ENCODE measurements at regions not wholly inside any gene's neighbourhood (a gene's known extent, or its start where the extent isn't known, plus 50 kb on each side); places are given as distances from the start of the nearest gene placed in this dataset.

DNA sequence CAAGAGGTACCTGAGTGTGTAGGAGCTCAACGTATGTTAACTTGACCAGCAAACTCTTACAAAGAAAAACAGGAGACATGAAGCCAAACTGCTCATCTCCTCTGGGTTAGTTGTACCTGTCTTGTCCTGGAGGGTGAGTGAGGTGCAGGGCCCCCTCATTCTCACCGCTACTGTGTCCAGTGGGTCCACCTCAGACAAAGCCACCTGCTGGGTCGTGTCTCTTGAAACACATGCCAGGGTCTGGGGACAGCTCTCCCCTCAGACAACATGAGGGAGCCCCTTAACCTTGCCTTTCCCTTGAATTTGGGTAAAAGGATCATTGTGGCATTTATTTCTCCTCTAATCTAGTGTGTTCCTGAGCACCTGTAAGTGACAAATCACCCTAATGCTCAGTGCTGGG is 185.6 kb downstream of the TLE3 start:
- Histone ChIP-seq H3K27ac (ENCODE audit: low read length) (no peak overlapping the region), H3K36me3 (ENCODE audit: control insufficient read depth, insufficient read depth, low read length) (no peaks in the 10 kb centered on the region), H3K4me1 (ENCODE audit: control insufficient read depth, insufficient read depth, low read length) (no peaks in the 10 kb centered on the region), H3K4me3 (ENCODE audit: low read depth in 2 of 2, low read length in 2 of 2) (no peak overlapping the region), H3K9me3 (ENCODE audit: control insufficient read depth, insufficient read depth, low read depth, low read length) (no peaks in the 10 kb centered on the region), H3K27me3 (ENCODE audit: control insufficient read depth, insufficient read depth, low read length) (no peaks in the 10 kb centered on the region)
- no peak for ATAC-seq
- POLR2A ChIA-PET, result no interaction called here
- DNase-seq (ENCODE audit: low read depth, low spot score), result no peak
- in situ Hi-C loops (cut with HindIII; ENCODE audit: low pct_unique_long_range_greater_than_20kb, low sequenced_read_pairs), result no loop called here
- CTCF ChIA-PET, result no interaction called here
- BruUV-seq (replicated peaks), result no TSS peak
- TF ChIP-seq, protein P1, sequence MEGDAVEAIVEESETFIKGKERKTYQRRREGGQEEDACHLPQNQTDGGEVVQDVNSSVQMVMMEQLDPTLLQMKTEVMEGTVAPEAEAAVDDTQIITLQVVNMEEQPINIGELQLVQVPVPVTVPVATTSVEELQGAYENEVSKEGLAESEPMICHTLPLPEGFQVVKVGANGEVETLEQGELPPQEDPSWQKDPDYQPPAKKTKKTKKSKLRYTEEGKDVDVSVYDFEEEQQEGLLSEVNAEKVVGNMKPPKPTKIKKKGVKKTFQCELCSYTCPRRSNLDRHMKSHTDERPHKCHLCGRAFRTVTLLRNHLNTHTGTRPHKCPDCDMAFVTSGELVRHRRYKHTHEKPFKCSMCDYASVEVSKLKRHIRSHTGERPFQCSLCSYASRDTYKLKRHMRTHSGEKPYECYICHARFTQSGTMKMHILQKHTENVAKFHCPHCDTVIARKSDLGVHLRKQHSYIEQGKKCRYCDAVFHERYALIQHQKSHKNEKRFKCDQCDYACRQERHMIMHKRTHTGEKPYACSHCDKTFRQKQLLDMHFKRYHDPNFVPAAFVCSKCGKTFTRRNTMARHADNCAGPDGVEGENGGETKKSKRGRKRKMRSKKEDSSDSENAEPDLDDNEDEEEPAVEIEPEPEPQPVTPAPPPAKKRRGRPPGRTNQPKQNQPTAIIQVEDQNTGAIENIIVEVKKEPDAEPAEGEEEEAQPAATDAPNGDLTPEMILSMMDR (IDR thresholded peaks at IDR 0.05), result no peak
- no peak for TF ChIP-seq POLR2AphosphoS5 (IDR thresholded peaks at IDR 0.05; ENCODE audit: low read depth, low read length)
- no peak for TF ChIP-seq TCF7L2 (IDR thresholded peaks at IDR 0.05; ENCODE audit: low read depth, low read length)
- no peak for TF ChIP-seq SIN3A (IDR thresholded peaks at IDR 0.05; ENCODE audit: borderline replicate concordance, insufficient read depth, low read depth, low read length)
- intact Hi-C loops (cut with micrococcal nuclease; ENCODE audit: unreplicated experiment), result no loop called here

DNA sequence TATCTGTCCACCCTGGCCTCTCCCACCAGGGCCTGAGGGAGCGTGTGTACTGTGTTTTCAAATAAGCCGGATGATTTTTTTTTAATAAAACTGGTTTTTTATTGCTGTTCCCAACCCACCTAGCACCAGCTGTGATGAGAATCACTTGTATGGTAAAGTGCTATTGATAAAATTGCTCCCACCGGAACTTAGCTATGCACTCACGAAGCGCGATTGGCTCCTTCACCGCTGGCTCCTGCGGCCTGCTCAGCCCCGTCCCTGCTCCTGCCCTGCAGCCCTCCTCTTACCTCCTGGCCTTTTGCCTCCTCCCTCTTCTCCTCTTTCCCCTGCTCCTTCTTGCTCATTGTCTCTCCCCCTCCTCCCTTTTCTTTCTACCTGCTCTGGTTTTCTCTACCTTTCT is 183.7 kb downstream of the TLE3 start:
- BruUV-seq (replicated peaks), result no TSS peak
- intact Hi-C loops (cut with micrococcal nuclease; ENCODE audit: unreplicated experiment) (no loop called here), in situ Hi-C loops (cut with HindIII; ENCODE audit: low pct_unique_long_range_greater_than_20kb, low sequenced_read_pairs) (no loop called here)
- ChIA-PET CTCF (no interaction called here), POLR2A (no interaction called here)
- Histone ChIP-seq H3K4me1 (ENCODE audit: control insufficient read depth, insufficient read depth, low read length) (no peaks in the 10 kb centered on the region), H3K36me3 (ENCODE audit: control insufficient read depth, insufficient read depth, low read length) (no peaks in the 10 kb centered on the region), H3K27ac (ENCODE audit: low read length) (no peak overlapping the region), H3K4me3 (ENCODE audit: low read depth in 2 of 2, low read length in 2 of 2) (no peak overlapping the region), H3K9me3 (ENCODE audit: control insufficient read depth, insufficient read depth, low read depth, low read length) (no peaks in the 10 kb centered on the region), H3K27me3 (ENCODE audit: control insufficient read depth, insufficient read depth, low read length) (no peaks in the 10 kb centered on the region)
- DNase-seq (ENCODE audit: low read depth, low spot score) (no peak), ATAC-seq (no peak)
- TF ChIP-seq, protein P2, sequence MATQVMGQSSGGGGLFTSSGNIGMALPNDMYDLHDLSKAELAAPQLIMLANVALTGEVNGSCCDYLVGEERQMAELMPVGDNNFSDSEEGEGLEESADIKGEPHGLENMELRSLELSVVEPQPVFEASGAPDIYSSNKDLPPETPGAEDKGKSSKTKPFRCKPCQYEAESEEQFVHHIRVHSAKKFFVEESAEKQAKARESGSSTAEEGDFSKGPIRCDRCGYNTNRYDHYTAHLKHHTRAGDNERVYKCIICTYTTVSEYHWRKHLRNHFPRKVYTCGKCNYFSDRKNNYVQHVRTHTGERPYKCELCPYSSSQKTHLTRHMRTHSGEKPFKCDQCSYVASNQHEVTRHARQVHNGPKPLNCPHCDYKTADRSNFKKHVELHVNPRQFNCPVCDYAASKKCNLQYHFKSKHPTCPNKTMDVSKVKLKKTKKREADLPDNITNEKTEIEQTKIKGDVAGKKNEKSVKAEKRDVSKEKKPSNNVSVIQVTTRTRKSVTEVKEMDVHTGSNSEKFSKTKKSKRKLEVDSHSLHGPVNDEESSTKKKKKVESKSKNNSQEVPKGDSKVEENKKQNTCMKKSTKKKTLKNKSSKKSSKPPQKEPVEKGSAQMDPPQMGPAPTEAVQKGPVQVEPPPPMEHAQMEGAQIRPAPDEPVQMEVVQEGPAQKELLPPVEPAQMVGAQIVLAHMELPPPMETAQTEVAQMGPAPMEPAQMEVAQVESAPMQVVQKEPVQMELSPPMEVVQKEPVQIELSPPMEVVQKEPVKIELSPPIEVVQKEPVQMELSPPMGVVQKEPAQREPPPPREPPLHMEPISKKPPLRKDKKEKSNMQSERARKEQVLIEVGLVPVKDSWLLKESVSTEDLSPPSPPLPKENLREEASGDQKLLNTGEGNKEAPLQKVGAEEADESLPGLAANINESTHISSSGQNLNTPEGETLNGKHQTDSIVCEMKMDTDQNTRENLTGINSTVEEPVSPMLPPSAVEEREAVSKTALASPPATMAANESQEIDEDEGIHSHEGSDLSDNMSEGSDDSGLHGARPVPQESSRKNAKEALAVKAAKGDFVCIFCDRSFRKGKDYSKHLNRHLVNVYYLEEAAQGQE (IDR thresholded peaks at IDR 0.05; ENCODE audit: insufficient read depth in 1 of 2, low read depth in 2 of 2, low read length in 1 of 2), result no peak
- TF ChIP-seq SIN3A (IDR thresholded peaks at IDR 0.05; ENCODE audit: borderline replicate concordance, insufficient read depth, low read depth, low read length), result no peak
- TF ChIP-seq, protein P1 (IDR thresholded peaks at IDR 0.05), result no peak

DNA sequence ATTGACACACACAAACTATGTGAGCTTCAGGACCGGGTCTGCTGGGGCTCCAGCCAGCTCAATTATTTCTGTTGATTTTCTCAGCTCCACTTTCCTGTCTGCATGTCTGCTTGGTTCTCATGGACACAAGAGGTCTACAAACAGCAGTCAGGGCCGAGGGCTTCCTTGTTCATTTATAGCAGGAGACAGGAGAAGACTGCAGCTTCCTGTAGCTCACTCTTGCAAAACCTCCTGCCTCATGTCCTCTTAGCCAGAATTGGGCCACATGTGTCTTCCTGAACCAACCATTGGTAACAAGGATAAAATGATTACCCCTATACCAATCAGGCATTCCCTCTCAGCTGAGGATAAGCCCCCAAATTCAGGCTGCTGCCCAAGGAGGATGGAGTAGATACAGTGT is 182.8 kb downstream of the TLE3 start:
- Histone ChIP-seq H3K36me3 (ENCODE audit: control insufficient read depth, insufficient read depth, low read length) (no peaks in the 10 kb centered on the region), H3K4me1 (ENCODE audit: control insufficient read depth, insufficient read depth, low read length) (no peaks in the 10 kb centered on the region), H3K27me3 (ENCODE audit: control insufficient read depth, insufficient read depth, low read length) (no peaks in the 10 kb centered on the region), H3K27ac (ENCODE audit: low read length) (no peak overlapping the region), H3K4me3 (ENCODE audit: low read depth in 2 of 2, low read length in 2 of 2) (no peak overlapping the region), H3K9me3 (ENCODE audit: control insufficient read depth, insufficient read depth, low read depth, low read length) (no peaks in the 10 kb centered on the region)
- DNase-seq (ENCODE audit: low read depth, low spot score) (no peak), ATAC-seq (no peak)
- ChIA-PET POLR2A (no interaction called here), CTCF (no interaction called here)
- intact Hi-C loops (cut with micrococcal nuclease; ENCODE audit: unreplicated experiment) (no loop called here), in situ Hi-C loops (cut with HindIII; ENCODE audit: low pct_unique_long_range_greater_than_20kb, low sequenced_read_pairs) (no loop called here)
- TF ChIP-seq SIN3A (IDR thresholded peaks at IDR 0.05; ENCODE audit: borderline replicate concordance, insufficient read depth, low read depth, low read length), result no peak
- TF ChIP-seq, protein P1 (IDR thresholded peaks at IDR 0.05), result no peak
- BruUV-seq (replicated peaks), result no TSS peak
